Stimulated activated memory B cell treated with anti-CD40 and anti-IgM and Interleukin-4, amounts not matched to agents 10 μg/mL and 1 μg/mL and 100 μg/mL, for 72 hours (primary cell): ENCODE measurements at regions not wholly inside any gene's neighbourhood (a gene's known extent, or its start where the extent isn't known, plus 50 kb on each side); places are given as distances from the start of the nearest gene placed in this dataset.

Experiments
- ATAC-seq: fragments of 150-1000 bp; cut with Tn5 transposase; 2 replicates; pipeline ENCODE4 v1.10.0; 2021
- H3K27ac Mint-ChIP-seq: one replicate; pipeline ENCODE4 v1.8.0; 2022; ENCODE audit warnings: mild to moderate bottlenecking, mixed read lengths
- H3K27me3 Mint-ChIP-seq: one replicate; pipeline ENCODE4 v1.8.0; 2022; ENCODE audit warnings: mixed read lengths
- H3K36me3 Mint-ChIP-seq: one replicate; pipeline ENCODE4 v1.8.0; 2022; ENCODE audit warnings: mixed read lengths
- H3K4me1 Mint-ChIP-seq: one replicate; pipeline ENCODE4 v1.8.0; 2022; ENCODE audit warnings: mixed read lengths
- H3K4me3 Mint-ChIP-seq: one replicate; pipeline ENCODE4 v1.8.0; 2022; ENCODE audit warnings: mild to moderate bottlenecking, moderate library complexity, mixed read lengths
- H3K9me3 Mint-ChIP-seq: one replicate; pipeline ENCODE4 v1.8.0; 2022; ENCODE audit warnings: mixed read lengths

GRCh38 chr9:108536836-108537601, 318.8 kb downstream of the ACTL7B start:
- ATAC-seq, result no peak
- H3K9me3 Mint-ChIP-seq, result no peaks in the 10 kb centered on the region
- H3K4me3 Mint-ChIP-seq, result no peak overlapping the region
- no peaks in the 10 kb centered on the region for H3K4me1 Mint-ChIP-seq
- H3K27me3 Mint-ChIP-seq, result no peaks in the 10 kb centered on the region
- H3K27ac Mint-ChIP-seq, result no peak overlapping the region
- H3K36me3 Mint-ChIP-seq, result no peaks in the 10 kb centered on the region

- Mint-ChIP-seq H3K36me3 (no peaks in the 10 kb centered on the region), H3K4me3 (no peak overlapping the region)
- no peak for ATAC-seq
Observed at GRCh38 chr9:108535526-108535925, 320.3 kb downstream of the ACTL7B start.

GRCh38 chr9:108534741-108535140, 321.0 kb downstream of the ACTL7B start:
- H3K4me3 Mint-ChIP-seq, result no peak overlapping the region
- no peak for ATAC-seq
- no peaks in the 10 kb centered on the region for H3K36me3 Mint-ChIP-seq
- H3K4me1 Mint-ChIP-seq, result no peaks in the 10 kb centered on the region
- H3K9me3 Mint-ChIP-seq, result no peaks in the 10 kb centered on the region
- H3K27me3 Mint-ChIP-seq, result no peaks in the 10 kb centered on the region
- H3K27ac Mint-ChIP-seq, result no peak overlapping the region

More at GRCh38 chr9:108535526-108535925, 320.3 kb downstream of the ACTL7B start:
- Mint-ChIP-seq H3K4me1 (no peaks in the 10 kb centered on the region), H3K27ac (no peak overlapping the region), H3K27me3 (no peaks in the 10 kb centered on the region), H3K9me3 (no peaks in the 10 kb centered on the region)

- ATAC-seq, result no peak
- H3K9me3 Mint-ChIP-seq, result peaks cover 4% of the 10 kb centered on the region
- H3K27ac Mint-ChIP-seq, result no peak overlapping the region
- no peaks in the 10 kb centered on the region for H3K4me1 Mint-ChIP-seq
- H3K4me3 Mint-ChIP-seq, result no peak overlapping the region
- no peaks in the 10 kb centered on the region for H3K36me3 Mint-ChIP-seq
- no peaks in the 10 kb centered on the region for H3K27me3 Mint-ChIP-seq
Observed at GRCh38 chr9:108530141-108530540, 325.6 kb downstream of the ACTL7B start.

- no peaks in the 10 kb centered on the region for H3K4me1 Mint-ChIP-seq
- ATAC-seq, result no peak
- H3K9me3 Mint-ChIP-seq, result peaks cover 4% of the 10 kb centered on the region
Observed at GRCh38 chr9:108528231-108528630, 327.6 kb downstream of the ACTL7B start.

GRCh38 chr9:108526518-108526917, 329.3 kb downstream of the ACTL7B start:
- Mint-ChIP-seq H3K4me3 (no peak overlapping the region), H3K27me3 (no peaks in the 10 kb centered on the region), H3K4me1 (no peaks in the 10 kb centered on the region), H3K36me3 (no peaks in the 10 kb centered on the region), H3K9me3 (peaks cover 4% of the 10 kb centered on the region), H3K27ac (no peak overlapping the region)
- ATAC-seq, result no peak

More at GRCh38 chr9:108528231-108528630, 327.6 kb downstream of the ACTL7B start:
- H3K4me3 Mint-ChIP-seq, result no peak overlapping the region
- no peaks in the 10 kb centered on the region for H3K36me3 Mint-ChIP-seq
- H3K27me3 Mint-ChIP-seq, result no peaks in the 10 kb centered on the region
- H3K27ac Mint-ChIP-seq, result no peak overlapping the region

GRCh38 chr9:108525186-108525585, 330.6 kb downstream of the ACTL7B start:
- ATAC-seq, result no peak
- no peaks in the 10 kb centered on the region for H3K36me3 Mint-ChIP-seq

GRCh38 chr9:108521063-108521590, 334.7 kb downstream of the ACTL7B start:
- no peaks in the 10 kb centered on the region for H3K9me3 Mint-ChIP-seq
- H3K4me1 Mint-ChIP-seq, result no peaks in the 10 kb centered on the region
- no peak overlapping the region for H3K4me3 Mint-ChIP-seq
- no peak for ATAC-seq
- H3K27me3 Mint-ChIP-seq, result no peaks in the 10 kb centered on the region
- no peak overlapping the region for H3K27ac Mint-ChIP-seq
- no peaks in the 10 kb centered on the region for H3K36me3 Mint-ChIP-seq

More at GRCh38 chr9:108525186-108525585, 330.6 kb downstream of the ACTL7B start:
- Mint-ChIP-seq H3K9me3 (peaks cover 4% of the 10 kb centered on the region), H3K27me3 (no peaks in the 10 kb centered on the region), H3K27ac (no peak overlapping the region), H3K4me1 (no peaks in the 10 kb centered on the region), H3K4me3 (no peak overlapping the region)

GRCh38 chr9:108519437-108519836, 336.3 kb downstream of the ACTL7B start:
- no peak overlapping the region for H3K27ac Mint-ChIP-seq
- no peak for ATAC-seq
- H3K9me3 Mint-ChIP-seq, result peaks cover 2% of the 10 kb centered on the region
- no peak overlapping the region for H3K4me3 Mint-ChIP-seq
- H3K4me1 Mint-ChIP-seq, result no peaks in the 10 kb centered on the region
- no peaks in the 10 kb centered on the region for H3K36me3 Mint-ChIP-seq
- H3K27me3 Mint-ChIP-seq, result no peaks in the 10 kb centered on the region

GRCh38 chr9:108517651-108518365, 338.0 kb downstream of the ACTL7B start:
- no peak overlapping the region for H3K27ac Mint-ChIP-seq
- no peaks in the 10 kb centered on the region for H3K27me3 Mint-ChIP-seq
- H3K4me3 Mint-ChIP-seq, result no peak overlapping the region
- H3K9me3 Mint-ChIP-seq, result peaks cover 2% of the 10 kb centered on the region
- no peaks in the 10 kb centered on the region for H3K36me3 Mint-ChIP-seq
- ATAC-seq, result no peak
- no peaks in the 10 kb centered on the region for H3K4me1 Mint-ChIP-seq

- H3K27me3 Mint-ChIP-seq, result no peaks in the 10 kb centered on the region
- ATAC-seq, result no peak
- no peaks in the 10 kb centered on the region for H3K4me1 Mint-ChIP-seq
- no peaks in the 10 kb centered on the region for H3K36me3 Mint-ChIP-seq
- H3K27ac Mint-ChIP-seq, result no peak overlapping the region
- H3K9me3 Mint-ChIP-seq, result peaks cover 4% of the 10 kb centered on the region
- no peak overlapping the region for H3K4me3 Mint-ChIP-seq
Observed at GRCh38 chr9:108516391-108516790, 339.4 kb downstream of the ACTL7B start.

- Mint-ChIP-seq H3K27ac (no peak overlapping the region), H3K27me3 (no peaks in the 10 kb centered on the region), H3K4me1 (no peaks in the 10 kb centered on the region), H3K4me3 (no peak overlapping the region), H3K9me3 (peaks cover 4% of the 10 kb centered on the region), H3K36me3 (no peaks in the 10 kb centered on the region)
- ATAC-seq, result no peak
Observed at GRCh38 chr9:108515856-108516255, 339.9 kb downstream of the ACTL7B start.

- ATAC-seq, result no peak
- Mint-ChIP-seq H3K36me3 (no peaks in the 10 kb centered on the region), H3K4me1 (no peaks in the 10 kb centered on the region), H3K27ac (no peak overlapping the region), H3K27me3 (no peaks in the 10 kb centered on the region), H3K9me3 (peaks cover 4% of the 10 kb centered on the region), H3K4me3 (no peak overlapping the region)
Observed at GRCh38 chr9:108512426-108513173, 343.2 kb downstream of the ACTL7B start.

- no peaks in the 10 kb centered on the region for H3K27me3 Mint-ChIP-seq
- H3K27ac Mint-ChIP-seq, result no peak overlapping the region
- H3K9me3 Mint-ChIP-seq, result peaks cover 4% of the 10 kb centered on the region
- ATAC-seq, result no peak
- no peak overlapping the region for H3K4me3 Mint-ChIP-seq
- H3K36me3 Mint-ChIP-seq, result no peaks in the 10 kb centered on the region
- no peaks in the 10 kb centered on the region for H3K4me1 Mint-ChIP-seq
Observed at GRCh38 chr9:108511307-108511706, 344.5 kb downstream of the ACTL7B start.

- H3K4me3 Mint-ChIP-seq, result no peak overlapping the region
- H3K4me1 Mint-ChIP-seq, result no peaks in the 10 kb centered on the region
- H3K9me3 Mint-ChIP-seq, result peaks cover 8% of the 10 kb centered on the region
- no peaks in the 10 kb centered on the region for H3K36me3 Mint-ChIP-seq
- H3K27me3 Mint-ChIP-seq, result peaks cover 9% of the 10 kb centered on the region
- no peak for ATAC-seq
- H3K27ac Mint-ChIP-seq, result no peak overlapping the region
Observed at GRCh38 chr9:108496846-108497245, 358.9 kb downstream of the ACTL7B start.
